KMS-11 (cell line): ENCODE measurements at regions not wholly inside any gene's neighbourhood (a gene's known extent, or its start where the extent isn't known, plus 50 kb on each side); places are given as distances from the start of the nearest gene placed in this dataset.
"Not testable (repeated sequence)": the region's sequence is repeated elsewhere in the genome, so short reads cannot be mapped to it uniquely, and the experiment has no call there.

Experiments
- H2AFZ ChIP-seq: fragments of 200-600 bp; sonication (generic); 2 replicates; pipeline ENCODE4 v1.6.1; 2016; ENCODE audit warnings: antibody characterized with exemption, mixed run types, low read depth
- H3K27ac ChIP-seq: fragments of 200-600 bp; sonication (generic); 2 replicates; pipeline ENCODE4 v1.6.1; 2016; ENCODE audit warnings: mild to moderate bottlenecking, mixed run types
- H3K27me3 ChIP-seq: fragments of 200-600 bp; sonication (generic); 2 replicates; pipeline ENCODE4 v1.6.1; 2017; ENCODE audit warnings: mild to moderate bottlenecking, low read depth, mixed run types, moderate library complexity; ENCODE audit not compliant: insufficient read depth
- H3K36me3 ChIP-seq: fragments of 200-600 bp; sonication (generic); 2 replicates; pipeline ENCODE4 v1.6.1; 2017; ENCODE audit warnings: mild to moderate bottlenecking, mixed run types; ENCODE audit not compliant: insufficient read depth
- H3K4me1 ChIP-seq: fragments of 200-600 bp; sonication (generic); 2 replicates; pipeline ENCODE4 v1.6.1; 2016; ENCODE audit warnings: mild to moderate bottlenecking, low read depth, mixed run types; ENCODE audit not compliant: poor library complexity, severe bottlenecking
- H3K4me2 ChIP-seq: fragments of 200-600 bp; sonication (generic); 2 replicates; pipeline ENCODE4 v1.7.0; 2016; ENCODE audit warnings: mild to moderate bottlenecking, mixed run types
- H3K4me3 ChIP-seq: fragments of 200-600 bp; sonication (generic); IDR thresholded peaks from 2 replicates; pipeline ENCODE4 v1.6.1; 2017; ENCODE audit warnings: low read depth, low read length, mixed read lengths; ENCODE audit not compliant: insufficient read depth
- H3K79me2 ChIP-seq: fragments of 200-600 bp; sonication (generic); 2 replicates; pipeline ENCODE4 v1.6.1; 2016; ENCODE audit warnings: low read depth, mixed run types; ENCODE audit not compliant: insufficient read depth
- H3K9ac ChIP-seq: fragments of 200-600 bp; sonication (generic); 2 replicates; pipeline ENCODE4 v1.6.1; 2016; ENCODE audit warnings: mild to moderate bottlenecking, mixed run types
- H4K20me1 ChIP-seq: fragments of 200-600 bp; sonication (generic); 2 replicates; pipeline ENCODE4 v1.6.1; 2016; ENCODE audit warnings: mild to moderate bottlenecking, mixed run types; ENCODE audit not compliant: insufficient read depth
- CTCF ChIP-seq: fragments of 200-600 bp; sonication (generic); conservative IDR thresholded peaks from 2 replicates; pipeline ENCODE4 v1.6.1; 2017; ENCODE audit warnings: low read depth, mild to moderate bottlenecking, antibody characterized with exemption, low read length, moderate library complexity, mixed read lengths

- H3K27me3 ChIP-seq: no peaks in the 10 kb centered on the region
- H3K4me2 ChIP-seq: no peak overlapping the region
- H2AFZ ChIP-seq: no peak overlapping the region
- H3K4me1 ChIP-seq: no peaks in the 10 kb centered on the region
- H3K27ac ChIP-seq: no peak overlapping the region
- TF ChIP-seq CTCF: no peak
- H4K20me1 ChIP-seq: no peaks in the 10 kb centered on the region
- no peaks in the 10 kb centered on the region for H3K79me2 ChIP-seq
- H3K4me3 ChIP-seq: no peak overlapping the region
- H3K36me3 ChIP-seq: no peaks in the 10 kb centered on the region
- H3K9ac ChIP-seq: no peak overlapping the region
These were observed 143.7 kb upstream of the LRIG1 start for GRCh38 chr3:66644549-66644948.

- Histone ChIP-seq H3K36me3 (no peaks in the 10 kb centered on the region), H3K27me3 (no peaks in the 10 kb centered on the region), H3K4me2 (no peak overlapping the region)
These were observed 148.2 kb upstream of the LRIG1 start for GRCh38 chr3:66648975-66649374.

GRCh38 chr3:66651520-66651919 lies 150.7 kb upstream of the LRIG1 start:
- not testable (repeated sequence) for H4K20me1 ChIP-seq, H3K4me1 ChIP-seq, H3K36me3 ChIP-seq, H2AFZ ChIP-seq, H3K27me3 ChIP-seq, H3K4me3 ChIP-seq, H3K4me2 ChIP-seq, H3K9ac ChIP-seq, H3K79me2 ChIP-seq, H3K27ac ChIP-seq

More at GRCh38 chr3:66648975-66649374, 148.2 kb upstream of the LRIG1 start:
- H3K4me3 ChIP-seq: no peak overlapping the region
- H3K9ac ChIP-seq: no peak overlapping the region
- no peak for TF ChIP-seq CTCF
- H3K4me1 ChIP-seq: no peaks in the 10 kb centered on the region
- no peak overlapping the region for H2AFZ ChIP-seq
- H3K27ac ChIP-seq: no peak overlapping the region
- H4K20me1 ChIP-seq: no peaks in the 10 kb centered on the region
- H3K79me2 ChIP-seq: no peaks in the 10 kb centered on the region

GRCh38 chr3:66652100-66652499 lies 151.3 kb upstream of the LRIG1 start:
- not testable (repeated sequence) for H3K4me2 ChIP-seq, H3K27me3 ChIP-seq, H3K27ac ChIP-seq, H3K4me3 ChIP-seq, H3K4me1 ChIP-seq, H2AFZ ChIP-seq, H3K79me2 ChIP-seq, H3K9ac ChIP-seq, H3K36me3 ChIP-seq, H4K20me1 ChIP-seq

- no peaks in the 10 kb centered on the region for H4K20me1 ChIP-seq
- H3K9ac ChIP-seq: no peak overlapping the region
- TF ChIP-seq CTCF: no peak
- H3K36me3 ChIP-seq: no peaks in the 10 kb centered on the region
- no peaks in the 10 kb centered on the region for H3K79me2 ChIP-seq
- H3K27me3 ChIP-seq: no peaks in the 10 kb centered on the region
- H3K27ac ChIP-seq: no peak overlapping the region
- no peaks in the 10 kb centered on the region for H3K4me1 ChIP-seq
- H3K4me3 ChIP-seq: no peak overlapping the region
- H3K4me2 ChIP-seq: no peak overlapping the region
- no peak overlapping the region for H2AFZ ChIP-seq
These were observed 154.2 kb upstream of the LRIG1 start for GRCh38 chr3:66655044-66655443.

GRCh38 chr3:66655671-66656070 lies 154.8 kb upstream of the LRIG1 start:
- no peak for TF ChIP-seq CTCF
- Histone ChIP-seq H3K4me2 (no peak overlapping the region), H2AFZ (no peak overlapping the region), H4K20me1 (no peaks in the 10 kb centered on the region), H3K4me1 (no peaks in the 10 kb centered on the region), H3K9ac (no peak overlapping the region), H3K27ac (no peak overlapping the region), H3K4me3 (no peak overlapping the region), H3K79me2 (no peaks in the 10 kb centered on the region), H3K36me3 (no peaks in the 10 kb centered on the region), H3K27me3 (no peaks in the 10 kb centered on the region)
